HL-60 (cell line): ENCODE measurements at regions not wholly inside any gene's neighbourhood (a gene's known extent, or its start where the extent isn't known, plus 50 kb on each side); places are given as distances from the start of the nearest gene placed in this dataset.

Experiments used
- GABPA ChIP-seq: IDR thresholded peaks from 2 replicates; pipeline ENCODE4 v1.6.1; 2012; ENCODE audit warnings: low read depth
- POLR2AphosphoS5 ChIP-seq: IDR thresholded peaks from 2 replicates; pipeline ENCODE4 v1.6.1; 2012; ENCODE audit warnings: low read depth
- SPI1 ChIP-seq: IDR thresholded peaks from 2 replicates; pipeline ENCODE4 v1.6.1; 2012; ENCODE audit warnings: low read depth, mild to moderate bottlenecking, borderline replicate concordance
- TF ChIP-seq, protein P1 (sequence below): IDR thresholded peaks from one replicate; pipeline ENCODE4 v1.5.1; 2011; ENCODE audit warnings: low read length, control low read depth, inconsistent platforms; ENCODE audit not compliant: insufficient read depth
- TF ChIP-seq, protein P2 (sequence below): IDR thresholded peaks from 2 replicates; pipeline ENCODE4 v1.6.1; 2012; ENCODE audit warnings: low read depth; ENCODE audit not compliant: insufficient replicate concordance

DNA sequence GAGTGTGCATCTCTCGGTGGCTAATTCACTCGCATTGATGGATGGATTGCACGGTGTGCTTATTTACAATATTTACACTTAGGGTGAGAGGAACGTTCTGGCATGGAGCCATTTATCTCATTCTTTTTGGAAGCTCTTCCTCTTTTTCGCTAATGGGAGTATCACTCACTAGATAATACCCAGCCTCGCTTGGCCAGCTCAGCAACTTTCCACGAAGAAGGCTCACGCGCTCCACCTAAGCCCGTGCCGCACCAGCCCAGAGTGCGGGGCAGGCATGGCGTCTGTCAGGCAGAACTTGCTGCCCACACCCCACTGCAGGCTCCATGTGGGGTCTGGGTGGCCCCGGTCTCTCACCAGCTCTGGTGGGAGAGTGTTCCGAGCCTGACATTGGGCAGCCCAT is 484.9 kb downstream of the NPHP4 start:
- TF ChIP-seq, protein P1, sequence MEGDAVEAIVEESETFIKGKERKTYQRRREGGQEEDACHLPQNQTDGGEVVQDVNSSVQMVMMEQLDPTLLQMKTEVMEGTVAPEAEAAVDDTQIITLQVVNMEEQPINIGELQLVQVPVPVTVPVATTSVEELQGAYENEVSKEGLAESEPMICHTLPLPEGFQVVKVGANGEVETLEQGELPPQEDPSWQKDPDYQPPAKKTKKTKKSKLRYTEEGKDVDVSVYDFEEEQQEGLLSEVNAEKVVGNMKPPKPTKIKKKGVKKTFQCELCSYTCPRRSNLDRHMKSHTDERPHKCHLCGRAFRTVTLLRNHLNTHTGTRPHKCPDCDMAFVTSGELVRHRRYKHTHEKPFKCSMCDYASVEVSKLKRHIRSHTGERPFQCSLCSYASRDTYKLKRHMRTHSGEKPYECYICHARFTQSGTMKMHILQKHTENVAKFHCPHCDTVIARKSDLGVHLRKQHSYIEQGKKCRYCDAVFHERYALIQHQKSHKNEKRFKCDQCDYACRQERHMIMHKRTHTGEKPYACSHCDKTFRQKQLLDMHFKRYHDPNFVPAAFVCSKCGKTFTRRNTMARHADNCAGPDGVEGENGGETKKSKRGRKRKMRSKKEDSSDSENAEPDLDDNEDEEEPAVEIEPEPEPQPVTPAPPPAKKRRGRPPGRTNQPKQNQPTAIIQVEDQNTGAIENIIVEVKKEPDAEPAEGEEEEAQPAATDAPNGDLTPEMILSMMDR, result no peak
- TF ChIP-seq GABPA, result no peak
- TF ChIP-seq POLR2AphosphoS5, result no peak
- TF ChIP-seq SPI1, result peak; percentile 44; the same call in 1 of the 2 replicates
- TF ChIP-seq, protein P2, sequence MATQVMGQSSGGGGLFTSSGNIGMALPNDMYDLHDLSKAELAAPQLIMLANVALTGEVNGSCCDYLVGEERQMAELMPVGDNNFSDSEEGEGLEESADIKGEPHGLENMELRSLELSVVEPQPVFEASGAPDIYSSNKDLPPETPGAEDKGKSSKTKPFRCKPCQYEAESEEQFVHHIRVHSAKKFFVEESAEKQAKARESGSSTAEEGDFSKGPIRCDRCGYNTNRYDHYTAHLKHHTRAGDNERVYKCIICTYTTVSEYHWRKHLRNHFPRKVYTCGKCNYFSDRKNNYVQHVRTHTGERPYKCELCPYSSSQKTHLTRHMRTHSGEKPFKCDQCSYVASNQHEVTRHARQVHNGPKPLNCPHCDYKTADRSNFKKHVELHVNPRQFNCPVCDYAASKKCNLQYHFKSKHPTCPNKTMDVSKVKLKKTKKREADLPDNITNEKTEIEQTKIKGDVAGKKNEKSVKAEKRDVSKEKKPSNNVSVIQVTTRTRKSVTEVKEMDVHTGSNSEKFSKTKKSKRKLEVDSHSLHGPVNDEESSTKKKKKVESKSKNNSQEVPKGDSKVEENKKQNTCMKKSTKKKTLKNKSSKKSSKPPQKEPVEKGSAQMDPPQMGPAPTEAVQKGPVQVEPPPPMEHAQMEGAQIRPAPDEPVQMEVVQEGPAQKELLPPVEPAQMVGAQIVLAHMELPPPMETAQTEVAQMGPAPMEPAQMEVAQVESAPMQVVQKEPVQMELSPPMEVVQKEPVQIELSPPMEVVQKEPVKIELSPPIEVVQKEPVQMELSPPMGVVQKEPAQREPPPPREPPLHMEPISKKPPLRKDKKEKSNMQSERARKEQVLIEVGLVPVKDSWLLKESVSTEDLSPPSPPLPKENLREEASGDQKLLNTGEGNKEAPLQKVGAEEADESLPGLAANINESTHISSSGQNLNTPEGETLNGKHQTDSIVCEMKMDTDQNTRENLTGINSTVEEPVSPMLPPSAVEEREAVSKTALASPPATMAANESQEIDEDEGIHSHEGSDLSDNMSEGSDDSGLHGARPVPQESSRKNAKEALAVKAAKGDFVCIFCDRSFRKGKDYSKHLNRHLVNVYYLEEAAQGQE, result no peak
